ENCODE measurements at regions not wholly inside any gene's neighbourhood (a gene's known extent, or its start where the extent isn't known, plus 50 kb on each side); places are given as distances from the start of the nearest gene placed in this dataset.

DNA sequence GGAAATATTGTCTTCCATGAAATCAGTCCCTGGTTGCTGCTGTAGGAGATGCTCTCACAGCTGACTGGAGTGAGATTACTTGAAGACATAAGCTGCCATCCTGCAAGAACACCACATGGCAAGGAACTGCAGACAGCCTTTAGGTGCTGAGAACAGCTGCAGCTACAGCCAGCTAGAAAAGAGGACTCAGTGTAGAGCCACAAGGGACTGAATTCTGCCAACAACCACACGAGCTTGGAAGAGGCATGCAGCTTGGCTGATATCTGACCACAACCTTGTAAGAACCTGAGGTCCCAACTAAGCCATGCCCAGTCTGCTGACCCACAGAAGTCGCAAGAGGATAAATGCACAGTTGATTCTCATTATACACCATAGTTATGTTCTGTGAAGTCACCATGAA, 181.8 kb upstream of the ARL4C start:
- no peak overlapping the region for H3K4me2 ChIP-seq (ENCODE audit: low read length)

DNA sequence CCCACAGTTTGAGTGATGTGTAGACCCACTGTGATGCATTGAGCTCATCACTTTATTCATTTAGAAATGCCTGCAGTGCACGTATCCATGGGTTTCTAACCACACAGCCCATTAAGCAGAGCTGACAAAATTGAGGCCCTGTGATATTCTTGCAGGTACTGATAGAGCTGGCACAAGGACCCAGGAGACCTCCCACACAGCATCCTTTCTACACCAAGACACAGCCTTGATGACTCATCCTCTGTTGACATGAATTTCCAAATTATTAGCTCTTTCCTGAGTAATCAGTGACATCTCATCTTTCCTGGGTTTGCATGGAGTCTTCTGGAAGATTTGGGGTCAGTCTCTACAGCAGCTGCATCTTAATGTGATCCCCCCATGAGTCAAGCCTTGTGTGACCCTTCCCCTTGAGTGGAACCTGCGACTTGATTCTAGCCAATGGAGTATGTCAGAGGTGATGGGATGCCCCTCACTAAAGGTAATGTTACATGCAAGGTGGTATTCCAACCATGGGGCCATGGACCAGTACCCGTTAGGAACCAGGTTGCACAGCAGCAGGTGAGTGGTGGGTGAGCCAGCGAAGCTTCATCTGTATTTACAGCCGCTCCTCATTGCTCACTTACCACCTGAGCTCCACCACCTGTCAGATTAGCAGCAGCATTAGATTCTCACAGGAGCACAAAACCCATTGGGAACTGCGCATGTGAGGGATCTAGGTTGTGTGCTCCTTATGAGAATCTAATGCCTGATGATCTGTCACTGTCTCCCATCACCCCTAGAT, 181.1 kb upstream of the ARL4C start:
- Histone ChIP-seq H3K27me3 (ENCODE audit: insufficient read depth, low read length) (no peaks in the 10 kb centered on the region), H3K9me2 (ENCODE audit: low read depth, low read length) (no peaks in the 10 kb centered on the region), H3K4me3 (ENCODE audit: low read depth, low read length, poor library complexity, severe bottlenecking) (no peak overlapping the region), H3F3A (ENCODE audit: insufficient read depth, low read length) (no peaks in the 10 kb centered on the region), H3K4me1 (ENCODE audit: insufficient read depth, low read length, severe bottlenecking) (no peaks in the 10 kb centered on the region), H2AFZ (ENCODE audit: low read length) (no peak overlapping the region), H3K79me2 (ENCODE audit: insufficient read depth, low read length) (no peaks in the 10 kb centered on the region), H3K9me3 (ENCODE audit: low read length) (no peaks in the 10 kb centered on the region), H3K27ac (ENCODE audit: low read depth, low read length, poor library complexity, severe bottlenecking) (no peak overlapping the region), H3K9ac (ENCODE audit: low read length) (no peak overlapping the region), H4K20me1 (ENCODE audit: insufficient read depth, low read length) (no peaks in the 10 kb centered on the region), H3K36me3 (ENCODE audit: insufficient read depth, low read length) (no peaks in the 10 kb centered on the region), H3K4me2 (ENCODE audit: low read length) (no peak overlapping the region)
- TF ChIP-seq EZH2 (IDR thresholded peaks at IDR 0.05; ENCODE audit: borderline replicate concordance, low read length): no peak
- TF ChIP-seq, protein P1, sequence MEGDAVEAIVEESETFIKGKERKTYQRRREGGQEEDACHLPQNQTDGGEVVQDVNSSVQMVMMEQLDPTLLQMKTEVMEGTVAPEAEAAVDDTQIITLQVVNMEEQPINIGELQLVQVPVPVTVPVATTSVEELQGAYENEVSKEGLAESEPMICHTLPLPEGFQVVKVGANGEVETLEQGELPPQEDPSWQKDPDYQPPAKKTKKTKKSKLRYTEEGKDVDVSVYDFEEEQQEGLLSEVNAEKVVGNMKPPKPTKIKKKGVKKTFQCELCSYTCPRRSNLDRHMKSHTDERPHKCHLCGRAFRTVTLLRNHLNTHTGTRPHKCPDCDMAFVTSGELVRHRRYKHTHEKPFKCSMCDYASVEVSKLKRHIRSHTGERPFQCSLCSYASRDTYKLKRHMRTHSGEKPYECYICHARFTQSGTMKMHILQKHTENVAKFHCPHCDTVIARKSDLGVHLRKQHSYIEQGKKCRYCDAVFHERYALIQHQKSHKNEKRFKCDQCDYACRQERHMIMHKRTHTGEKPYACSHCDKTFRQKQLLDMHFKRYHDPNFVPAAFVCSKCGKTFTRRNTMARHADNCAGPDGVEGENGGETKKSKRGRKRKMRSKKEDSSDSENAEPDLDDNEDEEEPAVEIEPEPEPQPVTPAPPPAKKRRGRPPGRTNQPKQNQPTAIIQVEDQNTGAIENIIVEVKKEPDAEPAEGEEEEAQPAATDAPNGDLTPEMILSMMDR (IDR thresholded peaks at IDR 0.05; ENCODE audit: low read length): no peak

More for the DNA sequence above, 181.8 kb upstream of the ARL4C start:
- no peak overlapping the region for H2AFZ ChIP-seq (ENCODE audit: low read length)
- H3K4me1 ChIP-seq (ENCODE audit: insufficient read depth, low read length, severe bottlenecking): no peaks in the 10 kb centered on the region
- TF ChIP-seq, protein P1 (IDR thresholded peaks at IDR 0.05; ENCODE audit: low read length): no peak
- no peak for TF ChIP-seq EZH2 (IDR thresholded peaks at IDR 0.05; ENCODE audit: borderline replicate concordance, low read length)
- no peak overlapping the region for H3K4me3 ChIP-seq (ENCODE audit: low read depth, low read length, poor library complexity, severe bottlenecking)
- no peaks in the 10 kb centered on the region for H3K9me3 ChIP-seq (ENCODE audit: low read length)
- H3K36me3 ChIP-seq (ENCODE audit: insufficient read depth, low read length): no peaks in the 10 kb centered on the region
- no peaks in the 10 kb centered on the region for H3F3A ChIP-seq (ENCODE audit: insufficient read depth, low read length)
- H3K9ac ChIP-seq (ENCODE audit: low read length): no peak overlapping the region
- H3K27me3 ChIP-seq (ENCODE audit: insufficient read depth, low read length): no peaks in the 10 kb centered on the region
- no peak overlapping the region for H3K27ac ChIP-seq (ENCODE audit: low read depth, low read length, poor library complexity, severe bottlenecking)
- H4K20me1 ChIP-seq (ENCODE audit: insufficient read depth, low read length): no peaks in the 10 kb centered on the region
- no peaks in the 10 kb centered on the region for H3K79me2 ChIP-seq (ENCODE audit: insufficient read depth, low read length)
- no peaks in the 10 kb centered on the region for H3K9me2 ChIP-seq (ENCODE audit: low read depth, low read length)

DNA sequence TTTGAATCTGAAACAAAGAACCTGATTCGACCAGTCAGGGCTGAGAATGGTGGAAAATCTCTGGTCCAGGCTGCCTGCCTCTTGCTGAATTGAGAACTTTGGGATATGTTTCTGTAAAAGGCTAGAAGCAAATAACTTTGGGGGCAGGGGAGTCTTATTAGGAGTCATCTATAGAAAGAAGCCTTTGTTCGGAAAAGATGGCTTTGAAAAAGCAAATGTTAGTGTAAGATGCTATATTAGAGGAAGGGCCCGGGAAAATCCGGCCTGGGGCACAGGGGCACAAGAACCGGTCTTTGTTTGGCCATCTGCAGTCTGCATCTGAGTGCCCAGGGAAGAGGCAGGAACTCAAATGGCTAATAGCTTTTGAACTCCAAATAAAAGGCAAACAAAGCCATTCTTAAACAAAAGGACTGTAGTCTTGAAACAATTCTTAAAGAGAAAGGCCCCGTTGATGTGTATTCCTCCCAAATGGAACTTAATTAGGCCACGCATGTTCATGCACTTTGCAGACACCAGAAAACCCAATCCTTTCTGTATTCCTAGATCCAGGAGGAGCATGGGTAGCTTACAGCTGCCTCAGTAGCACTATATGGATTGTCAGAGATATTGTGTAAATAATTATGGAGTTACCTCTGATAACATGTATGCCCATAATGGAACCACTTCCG, 180.0 kb upstream of the ARL4C start:
- no peaks in the 10 kb centered on the region for H3K79me2 ChIP-seq (ENCODE audit: insufficient read depth, low read length)
- no peaks in the 10 kb centered on the region for H3K36me3 ChIP-seq (ENCODE audit: insufficient read depth, low read length)
- H3K4me1 ChIP-seq (ENCODE audit: insufficient read depth, low read length, severe bottlenecking): no peaks in the 10 kb centered on the region
- H3K9me2 ChIP-seq (ENCODE audit: low read depth, low read length): no peaks in the 10 kb centered on the region
- no peaks in the 10 kb centered on the region for H3K27me3 ChIP-seq (ENCODE audit: insufficient read depth, low read length)
- no peaks in the 10 kb centered on the region for H3F3A ChIP-seq (ENCODE audit: insufficient read depth, low read length)
- no peak overlapping the region for H3K4me3 ChIP-seq (ENCODE audit: low read depth, low read length, poor library complexity, severe bottlenecking)
- H3K27ac ChIP-seq (ENCODE audit: low read depth, low read length, poor library complexity, severe bottlenecking): no peak overlapping the region
- H3K9me3 ChIP-seq (ENCODE audit: low read length): no peaks in the 10 kb centered on the region
- no peak overlapping the region for H3K4me2 ChIP-seq (ENCODE audit: low read length)
- no peak overlapping the region for H2AFZ ChIP-seq (ENCODE audit: low read length)
- TF ChIP-seq EZH2 (IDR thresholded peaks at IDR 0.05; ENCODE audit: borderline replicate concordance, low read length): no peak
- TF ChIP-seq, protein P1 (IDR thresholded peaks at IDR 0.05; ENCODE audit: low read length): no peak
- H4K20me1 ChIP-seq (ENCODE audit: insufficient read depth, low read length): no peaks in the 10 kb centered on the region
- H3K9ac ChIP-seq (ENCODE audit: low read length): no peak overlapping the region

Data from OCI-LY1 (cell line).